ENCODE measurements at regions not wholly inside any gene's neighbourhood (a gene's known extent, or its start where the extent isn't known, plus 50 kb on each side); places are given as distances from the start of the nearest gene placed in this dataset.

DNA sequence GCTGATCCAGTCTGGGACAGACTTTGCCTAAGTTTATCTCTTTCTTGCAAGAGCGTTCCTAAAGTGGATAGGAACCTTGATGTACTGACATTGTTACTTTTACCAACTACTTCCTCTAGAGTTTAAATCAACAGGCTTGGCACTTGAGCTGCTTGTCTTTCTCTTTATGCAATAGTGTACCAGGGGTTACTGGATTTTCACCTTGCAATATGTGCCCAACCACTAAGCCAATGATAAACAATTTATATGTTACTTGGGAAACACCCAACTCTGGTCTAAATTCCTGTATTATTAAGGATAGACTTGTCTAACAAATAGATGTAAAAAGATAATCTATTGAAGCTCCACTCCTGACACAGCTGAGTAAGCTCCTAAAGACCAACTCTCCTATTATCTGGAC lies 470.2 kb downstream of the SH2D4B start:
- CTCF ChIA-PET, result no interaction called here
- no peak overlapping the region for H3K4me3 ChIP-seq (ENCODE audit: low read depth, low read length, poor library complexity, severe bottlenecking)

DNA sequence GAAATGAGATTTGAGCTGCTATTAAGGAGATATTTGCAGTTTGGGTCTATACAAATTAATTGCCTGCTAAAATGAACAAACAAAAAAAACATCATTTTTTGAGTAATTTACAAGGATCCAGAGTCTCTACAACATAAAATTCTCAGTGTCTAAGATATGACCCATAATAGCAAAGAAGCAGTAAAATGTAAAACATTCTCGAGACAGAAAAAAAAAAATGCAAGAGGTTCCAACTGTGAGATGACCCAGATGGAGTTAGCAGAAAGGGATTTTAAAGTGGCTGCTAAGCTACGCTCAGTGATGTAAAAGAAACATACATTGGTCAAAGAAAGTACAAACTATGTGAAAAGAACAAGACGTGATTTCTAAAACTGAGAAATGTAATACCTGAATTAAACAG lies 471.0 kb downstream of the SH2D4B start:
- BruUV-seq (replicated peaks), result no TSS peak
- Histone ChIP-seq H3K36me3 (ENCODE audit: insufficient read depth, low read length, poor library complexity, severe bottlenecking) (no peaks in the 10 kb centered on the region), H3K4me3 (ENCODE audit: low read depth, low read length, poor library complexity, severe bottlenecking) (no peak overlapping the region), H3K4me1 (ENCODE audit: insufficient read depth, low read length, poor library complexity, severe bottlenecking) (no peaks in the 10 kb centered on the region), H3K9me3 (ENCODE audit: low read depth, low read length, poor library complexity, severe bottlenecking) (no peaks in the 10 kb centered on the region), H3K27me3 (replicated peaks; ENCODE audit: insufficient read depth, low read depth, low read length, poor library complexity) (no peaks in the 10 kb centered on the region), H3K27ac (ENCODE audit: low read depth, low read length, poor library complexity, severe bottlenecking) (no peak overlapping the region)
- DNase-seq (ENCODE audit: low spot score), result no peak
- intact Hi-C loops (cut with micrococcal nuclease; ENCODE audit: unreplicated experiment), result no loop called here
- TF ChIP-seq EZH2 (IDR thresholded peaks at IDR 0.05; ENCODE audit: borderline replicate concordance, low read depth, low read length, poor library complexity, severe bottlenecking), result no peak
- TF ChIP-seq, protein P1, sequence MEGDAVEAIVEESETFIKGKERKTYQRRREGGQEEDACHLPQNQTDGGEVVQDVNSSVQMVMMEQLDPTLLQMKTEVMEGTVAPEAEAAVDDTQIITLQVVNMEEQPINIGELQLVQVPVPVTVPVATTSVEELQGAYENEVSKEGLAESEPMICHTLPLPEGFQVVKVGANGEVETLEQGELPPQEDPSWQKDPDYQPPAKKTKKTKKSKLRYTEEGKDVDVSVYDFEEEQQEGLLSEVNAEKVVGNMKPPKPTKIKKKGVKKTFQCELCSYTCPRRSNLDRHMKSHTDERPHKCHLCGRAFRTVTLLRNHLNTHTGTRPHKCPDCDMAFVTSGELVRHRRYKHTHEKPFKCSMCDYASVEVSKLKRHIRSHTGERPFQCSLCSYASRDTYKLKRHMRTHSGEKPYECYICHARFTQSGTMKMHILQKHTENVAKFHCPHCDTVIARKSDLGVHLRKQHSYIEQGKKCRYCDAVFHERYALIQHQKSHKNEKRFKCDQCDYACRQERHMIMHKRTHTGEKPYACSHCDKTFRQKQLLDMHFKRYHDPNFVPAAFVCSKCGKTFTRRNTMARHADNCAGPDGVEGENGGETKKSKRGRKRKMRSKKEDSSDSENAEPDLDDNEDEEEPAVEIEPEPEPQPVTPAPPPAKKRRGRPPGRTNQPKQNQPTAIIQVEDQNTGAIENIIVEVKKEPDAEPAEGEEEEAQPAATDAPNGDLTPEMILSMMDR (conservative IDR thresholded peaks at IDR 0.05; ENCODE audit: low read depth, low read length), result no peak
- ChIA-PET CTCF (no interaction called here), POLR2A (ENCODE audit: low non-redundant PET) (no interaction called here)

More for the DNA sequence above, 470.2 kb downstream of the SH2D4B start:
- Histone ChIP-seq H3K9me3 (ENCODE audit: low read depth, low read length, poor library complexity, severe bottlenecking) (no peaks in the 10 kb centered on the region), H3K27ac (ENCODE audit: low read depth, low read length, poor library complexity, severe bottlenecking) (no peak overlapping the region), H3K4me1 (ENCODE audit: insufficient read depth, low read length, poor library complexity, severe bottlenecking) (no peaks in the 10 kb centered on the region), H3K27me3 (replicated peaks; ENCODE audit: insufficient read depth, low read depth, low read length, poor library complexity) (no peaks in the 10 kb centered on the region), H3K36me3 (ENCODE audit: insufficient read depth, low read length, poor library complexity, severe bottlenecking) (no peaks in the 10 kb centered on the region)
- POLR2A ChIA-PET (ENCODE audit: low non-redundant PET), result no interaction called here
- DNase-seq (ENCODE audit: low spot score), result no peak
- BruUV-seq (replicated peaks), result no TSS peak
- no peak for TF ChIP-seq EZH2 (IDR thresholded peaks at IDR 0.05; ENCODE audit: borderline replicate concordance, low read depth, low read length, poor library complexity, severe bottlenecking)
- TF ChIP-seq, protein P1 (conservative IDR thresholded peaks at IDR 0.05; ENCODE audit: low read depth, low read length), result no peak
- intact Hi-C loops (cut with micrococcal nuclease; ENCODE audit: unreplicated experiment), result no loop called here

DNA sequence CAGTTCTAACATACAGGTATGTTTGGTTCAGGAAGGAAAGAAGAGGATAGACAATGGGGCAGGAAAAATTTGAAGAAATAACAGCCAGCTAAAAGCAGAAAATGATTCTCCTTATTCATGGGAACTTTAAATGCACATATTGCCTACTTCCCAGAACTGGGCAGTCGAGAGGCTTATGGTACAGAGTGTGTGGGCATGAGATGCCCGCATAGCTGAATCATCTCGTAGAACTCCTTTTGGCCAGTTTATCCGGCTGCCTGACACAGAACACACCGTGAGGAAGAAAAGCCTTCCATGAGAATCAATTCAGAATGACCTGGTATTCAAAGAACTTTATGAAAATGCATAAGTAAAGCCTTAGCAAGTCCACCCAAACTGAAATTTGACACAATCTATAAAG lies 471.6 kb downstream of the SH2D4B start:
- no peak overlapping the region for H3K4me3 ChIP-seq (ENCODE audit: low read depth, low read length, poor library complexity, severe bottlenecking)
- no peaks in the 10 kb centered on the region for H3K9me3 ChIP-seq (ENCODE audit: low read depth, low read length, poor library complexity, severe bottlenecking)
- no peaks in the 10 kb centered on the region for H3K36me3 ChIP-seq (ENCODE audit: insufficient read depth, low read length, poor library complexity, severe bottlenecking)
- intact Hi-C loops (cut with micrococcal nuclease; ENCODE audit: unreplicated experiment), result no loop called here
- ChIA-PET CTCF (no interaction called here), POLR2A (ENCODE audit: low non-redundant PET) (no interaction called here)
- no peak overlapping the region for H3K27ac ChIP-seq (ENCODE audit: low read depth, low read length, poor library complexity, severe bottlenecking)
- H3K4me1 ChIP-seq (ENCODE audit: insufficient read depth, low read length, poor library complexity, severe bottlenecking), result no peaks in the 10 kb centered on the region
- H3K27me3 ChIP-seq (replicated peaks; ENCODE audit: insufficient read depth, low read depth, low read length, poor library complexity), result no peaks in the 10 kb centered on the region
- no TSS peak for BruUV-seq (replicated peaks)
- TF ChIP-seq EZH2 (IDR thresholded peaks at IDR 0.05; ENCODE audit: borderline replicate concordance, low read depth, low read length, poor library complexity, severe bottlenecking), result no peak
- TF ChIP-seq, protein P1 (conservative IDR thresholded peaks at IDR 0.05; ENCODE audit: low read depth, low read length), result no peak
- no peak for DNase-seq (ENCODE audit: low spot score)

All from A673 (cell line).